IMR-90 (cell line): ENCODE measurements at regions not wholly inside any gene's neighbourhood (a gene's known extent, or its start where the extent isn't known, plus 50 kb on each side); places are given as distances from the start of the nearest gene placed in this dataset.

Experiments
- ATAC-seq: fragments of 200-7000 bp; cut with Tn5 transposase; 2 replicates; pipeline ENCODE4 v1.9.1; 2020; ENCODE audit warnings: low read depth, mild to moderate bottlenecking, moderate library complexity
- BruUV-seq: library from RNA; stranded (reverse); fragments of 400-500 nt; replicated peaks from 2 replicates; lab custom pipeline; 2021; lab: Mats Ljungman, UMichigan
- CTCF ChIA-PET: fragments of 300-600 bp; formaldehyde crosslinking; extraction: SDS; loops from one replicate; lab custom pipeline; 2021; ENCODE audit warnings: antibody characterized with exemption; lab: Yijun Ruan, JAX
- POLR2A ChIA-PET: fragments of 300-600 bp; sonication (Branson Sonifier 250); formaldehyde crosslinking; loops from one replicate; lab custom pipeline; 2022; ENCODE audit warnings: antibody characterized with exemption; ENCODE audit not compliant: unreplicated experiment; lab: Charles Lee
- DNase-seq: peaks from one replicate; pipeline ENCODE4 v3.0.0; 2013
- H2AFZ ChIP-seq: replicated peaks from 2 replicates; pipeline ENCODE3; 2013; ENCODE audit warnings: low read length, mild to moderate bottlenecking; ENCODE audit not compliant: poor library complexity
- H2AK5ac ChIP-seq: 2 replicates; pipeline ENCODE4 v1.6.1; 2013; ENCODE audit warnings: low read depth, low read length, inconsistent platforms
- H2AK9ac ChIP-seq: replicated peaks from 2 replicates; pipeline ENCODE3; 2013; ENCODE audit warnings: mild to moderate bottlenecking, low read depth, low read length, moderate library complexity; ENCODE audit not compliant: poor library complexity
- H2BK120ac ChIP-seq: 2 replicates; pipeline ENCODE4 v1.6.1; 2013; ENCODE audit warnings: low read depth, low read length, inconsistent platforms
- H2BK15ac ChIP-seq: 3 replicates; pipeline ENCODE4 v1.6.1; 2013; ENCODE audit warnings: low read depth, low read length, inconsistent platforms
- H2BK20ac ChIP-seq: 2 replicates; pipeline ENCODE4 v1.6.1; 2013; ENCODE audit warnings: low read depth, mild to moderate bottlenecking, inconsistent platforms, low read length, moderate library complexity
- H2BK5ac ChIP-seq: 2 replicates; pipeline ENCODE4 v1.6.1; 2013; ENCODE audit warnings: mild to moderate bottlenecking, low read depth, low read length, inconsistent platforms; ENCODE audit not compliant: poor library complexity, severe bottlenecking
- H3K14ac ChIP-seq: replicated peaks from 2 replicates; pipeline ENCODE4 v1.6.1; 2013; ENCODE audit warnings: low read depth, low read length, inconsistent platforms
- H3K18ac ChIP-seq: 2 replicates; pipeline ENCODE4 v1.6.1; 2013; ENCODE audit warnings: low read depth, low read length, control low read depth
- H3K23ac ChIP-seq: 2 replicates; pipeline ENCODE4 v1.6.1; 2013; ENCODE audit warnings: low read depth, low read length, inconsistent platforms
- H3K27ac ChIP-seq: 2 replicates; pipeline ENCODE4 v1.5.1; 2013; ENCODE audit warnings: mild to moderate bottlenecking, control low read depth, low read length; ENCODE audit not compliant: insufficient read depth
- H3K27me3 ChIP-seq: 2 replicates; pipeline ENCODE4 v1.6.1; 2013; ENCODE audit warnings: low read length; ENCODE audit not compliant: control insufficient read depth, insufficient read depth
- H3K36me3 ChIP-seq: 2 replicates; pipeline ENCODE4 v1.6.1; 2013; ENCODE audit warnings: low read length, mixed read lengths; ENCODE audit not compliant: control insufficient read depth, insufficient read depth
- H3K4ac ChIP-seq: 2 replicates; pipeline ENCODE4 v1.6.1; 2013; ENCODE audit warnings: low read depth, low read length, inconsistent platforms
- H3K4me1 ChIP-seq: 2 replicates; pipeline ENCODE4 v1.6.1; 2013; ENCODE audit warnings: low read length, mixed read lengths; ENCODE audit not compliant: control insufficient read depth, insufficient read depth
- H3K4me2 ChIP-seq: 2 replicates; pipeline ENCODE4 v1.6.1; 2013; ENCODE audit warnings: low read depth, mild to moderate bottlenecking, control low read depth, low read length, moderate library complexity
- H3K4me3 ChIP-seq: 2 replicates; pipeline ENCODE4 v1.5.1; 2013; ENCODE audit warnings: low read depth, mild to moderate bottlenecking, control low read depth, low read length, moderate library complexity; ENCODE audit not compliant: insufficient read depth
- H3K56ac ChIP-seq: 2 replicates; pipeline ENCODE4 v1.6.1; 2013; ENCODE audit warnings: low read length, inconsistent platforms; ENCODE audit not compliant: insufficient read depth; ENCODE audit errors: extremely low read depth
- H3K79me1 ChIP-seq, 2 experiments: 2 replicates each; pipeline ENCODE4 v1.6.1; 2013; ENCODE audit warnings: low read length in 2 of 2, inconsistent platforms in 1 of 2, low read depth in 1 of 2
- H3K9ac ChIP-seq: 2 replicates; pipeline ENCODE4 v1.6.1; 2013; ENCODE audit warnings: low read depth, low read length, control low read depth
- H3K9me1 ChIP-seq: 2 replicates; pipeline ENCODE4 v1.6.1; 2013; ENCODE audit warnings: low read length, inconsistent platforms; ENCODE audit not compliant: insufficient read depth
- H3K9me3 ChIP-seq: 2 replicates; pipeline ENCODE4 v1.6.1; 2013; ENCODE audit warnings: low read length; ENCODE audit not compliant: control insufficient read depth, insufficient read depth
- H4K20me1 ChIP-seq: 2 replicates; pipeline ENCODE4 v1.6.1; 2013; ENCODE audit warnings: low read length, inconsistent platforms; ENCODE audit not compliant: insufficient read depth
- H4K5ac ChIP-seq: 2 replicates; pipeline ENCODE4 v1.6.1; 2013; ENCODE audit warnings: mild to moderate bottlenecking, low read depth, low read length, control low read depth
- H4K8ac ChIP-seq, 2 experiments: 2 replicates each; pipeline ENCODE4 v1.6.1; 2013; ENCODE audit warnings: low read depth in 2 of 2, low read length in 2 of 2, control low read depth in 1 of 2, inconsistent platforms in 1 of 2
- H4K91ac ChIP-seq: 2 replicates; pipeline ENCODE4 v1.6.1; 2013; ENCODE audit warnings: low read depth, low read length, inconsistent platforms; ENCODE audit not compliant: insufficient read depth
- CEBPB ChIP-seq: IDR thresholded peaks from 2 replicates; pipeline ENCODE4 v1.6.1; 2012; ENCODE audit warnings: low read depth, low read length, improper control_type of control experiment
- WGBS, 2 experiments: methylation state at CpG; one replicate each; pipeline versions ENCODE4 v1.1.5 to v1.1.7; 2013; ENCODE audit warnings: missing lambda C conversion rate in 2 of 2; ENCODE audit not compliant: insufficient read length in 1 of 2; ENCODE audit errors: extremely low coverage in 2 of 2; 5-methylcytosine and 5-hydroxymethylcytosine counted together
- dilution Hi-C: fragments of 300-500 bp; cut with HindIII; formaldehyde crosslinking; loops from one replicate; pipeline ENCODE4 v1.14.3; 2018; ENCODE audit warnings: low sequenced_read_pairs; ENCODE audit not compliant: unreplicated experiment
- in situ Hi-C: fragments of 300-500 bp; cut with MboI; formaldehyde crosslinking; loops from 3 replicates; pipeline ENCODE4 v1.14.3; 2019; ENCODE audit warnings: low sequenced_read_pairs, inconsistent platforms, mixed read lengths
- intact Hi-C: fragments of 100-400 bp; cut with micrococcal nuclease; formaldehyde crosslinking; loops from 2 replicates; pipeline ENCODE4 v1.10.0; 2022
- TF ChIP-seq, protein P1 (sequence below): fragments of 150-350 bp; IDR thresholded peaks from 2 replicates; pipeline ENCODE4 v1.6.1; 2017; ENCODE audit warnings: mild to moderate bottlenecking, antibody characterized with exemption, low read length, low read depth
- TF ChIP-seq, protein P2 (sequence below): fragments of 150-350 bp; IDR thresholded peaks from 2 replicates; pipeline ENCODE4 v1.6.1; 2016; ENCODE audit warnings: low read depth, mild to moderate bottlenecking, low read length, moderate library complexity, borderline replicate concordance

DNA sequence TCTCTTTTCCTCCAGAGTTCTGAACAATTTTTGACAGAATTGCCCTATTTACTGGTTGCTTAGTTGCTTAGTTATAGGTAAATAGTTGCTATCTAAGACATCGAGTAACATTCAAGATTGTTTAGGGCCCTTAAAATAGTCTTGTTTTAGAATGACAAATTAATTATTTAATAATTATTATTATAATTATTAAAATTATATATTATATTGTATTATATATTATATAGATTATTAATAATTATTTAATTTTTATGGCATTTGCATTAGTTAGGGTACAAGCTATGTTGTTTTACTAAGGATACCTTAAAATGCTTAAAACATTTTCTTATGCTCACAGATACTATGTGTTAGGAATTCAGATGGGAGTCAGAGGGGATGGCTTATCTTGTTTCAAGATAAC lies 59.2 kb downstream of the NPY1R start:
- H2BK20ac ChIP-seq, result no peak overlapping the region
- no peaks in the 10 kb centered on the region for H3K79me1 ChIP-seq
- H3K9me1 ChIP-seq, result no peaks in the 10 kb centered on the region
- no peak overlapping the region for H4K91ac ChIP-seq
- H2BK120ac ChIP-seq, result no peak overlapping the region
- no peak overlapping the region for H2AFZ ChIP-seq
- H4K5ac ChIP-seq, result no peak overlapping the region
- intact Hi-C loops (no loop called here), in situ Hi-C loops (no loop called here), dilution Hi-C loops (no loop called here)
- H3K4me1 ChIP-seq, result no peaks in the 10 kb centered on the region
- ChIA-PET CTCF (no interaction called here), POLR2A (no interaction called here)
- no peaks in the 10 kb centered on the region for H3K27me3 ChIP-seq
- no peak overlapping the region for H2BK15ac ChIP-seq
- no peak overlapping the region for H3K4me3 ChIP-seq
- DNase-seq (no peak), ATAC-seq (no peak)
- no peak overlapping the region for H4K8ac ChIP-seq
- H2BK5ac ChIP-seq, result no peak overlapping the region
- H2AK9ac ChIP-seq, result no peak overlapping the region
- no peaks in the 10 kb centered on the region for H3K36me3 ChIP-seq
- TF ChIP-seq, protein P1, sequence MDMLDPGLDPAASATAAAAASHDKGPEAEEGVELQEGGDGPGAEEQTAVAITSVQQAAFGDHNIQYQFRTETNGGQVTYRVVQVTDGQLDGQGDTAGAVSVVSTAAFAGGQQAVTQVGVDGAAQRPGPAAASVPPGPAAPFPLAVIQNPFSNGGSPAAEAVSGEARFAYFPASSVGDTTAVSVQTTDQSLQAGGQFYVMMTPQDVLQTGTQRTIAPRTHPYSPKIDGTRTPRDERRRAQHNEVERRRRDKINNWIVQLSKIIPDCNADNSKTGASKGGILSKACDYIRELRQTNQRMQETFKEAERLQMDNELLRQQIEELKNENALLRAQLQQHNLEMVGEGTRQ, result no peak
- TF ChIP-seq, protein P2, sequence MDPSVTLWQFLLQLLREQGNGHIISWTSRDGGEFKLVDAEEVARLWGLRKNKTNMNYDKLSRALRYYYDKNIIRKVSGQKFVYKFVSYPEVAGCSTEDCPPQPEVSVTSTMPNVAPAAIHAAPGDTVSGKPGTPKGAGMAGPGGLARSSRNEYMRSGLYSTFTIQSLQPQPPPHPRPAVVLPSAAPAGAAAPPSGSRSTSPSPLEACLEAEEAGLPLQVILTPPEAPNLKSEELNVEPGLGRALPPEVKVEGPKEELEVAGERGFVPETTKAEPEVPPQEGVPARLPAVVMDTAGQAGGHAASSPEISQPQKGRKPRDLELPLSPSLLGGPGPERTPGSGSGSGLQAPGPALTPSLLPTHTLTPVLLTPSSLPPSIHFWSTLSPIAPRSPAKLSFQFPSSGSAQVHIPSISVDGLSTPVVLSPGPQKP, result no peak
- no peak for TF ChIP-seq CEBPB
- H3K14ac ChIP-seq, result no peak overlapping the region
- 0 out of 2 replicates have a peak, but pooled peaks cover 2% of the 10 kb centered on the region for H3K9me3 ChIP-seq
- BruUV-seq, result no TSS peak
- no peak overlapping the region for H3K4me2 ChIP-seq
- no peak overlapping the region for H3K56ac ChIP-seq
- H4K20me1 ChIP-seq, result no peaks in the 10 kb centered on the region
- H3K4ac ChIP-seq, result no peak overlapping the region
- no peak overlapping the region for H3K18ac ChIP-seq
- no peak overlapping the region for H3K27ac ChIP-seq
- no peak overlapping the region for H2AK5ac ChIP-seq
- no peak overlapping the region for H3K23ac ChIP-seq
- WGBS, 2 experiments, result no CpG with 5 or more reads among the region's 1 CpG
- H3K9ac ChIP-seq, result no peak overlapping the region
